Body of pancreas (tissue), 4 donors: ENCODE measurements at regions not wholly inside any gene's neighbourhood (a gene's known extent, or its start where the extent isn't known, plus 50 kb on each side); places are given as distances from the start of the nearest gene placed in this dataset.

Experiments used
- POLR2A ChIP-seq, 3 donors: fragments of 450-650 bp; IDR thresholded peaks; one replicate each; pipeline ENCODE4 v1.6.1; 2016; ENCODE audit warnings: antibody characterized with exemption in 3 of 3, mild to moderate bottlenecking in 2 of 3
- TF ChIP-seq, protein P1 (sequence below), 7 experiments: fragments of 450-650 bp in 4 of 7; fragments of 200-600 bp in 3 of 7; sonication (generic) in 3 of 7; IDR thresholded peaks; one replicate each; pipeline ENCODE4 v1.5.1; 2016 to 2019; ENCODE audit warnings: antibody characterized with exemption in 7 of 7

GRCh38 chr3:154568064-154568463 is 138.1 kb upstream of the GPR149 start:
- TF ChIP-seq, protein P1, sequence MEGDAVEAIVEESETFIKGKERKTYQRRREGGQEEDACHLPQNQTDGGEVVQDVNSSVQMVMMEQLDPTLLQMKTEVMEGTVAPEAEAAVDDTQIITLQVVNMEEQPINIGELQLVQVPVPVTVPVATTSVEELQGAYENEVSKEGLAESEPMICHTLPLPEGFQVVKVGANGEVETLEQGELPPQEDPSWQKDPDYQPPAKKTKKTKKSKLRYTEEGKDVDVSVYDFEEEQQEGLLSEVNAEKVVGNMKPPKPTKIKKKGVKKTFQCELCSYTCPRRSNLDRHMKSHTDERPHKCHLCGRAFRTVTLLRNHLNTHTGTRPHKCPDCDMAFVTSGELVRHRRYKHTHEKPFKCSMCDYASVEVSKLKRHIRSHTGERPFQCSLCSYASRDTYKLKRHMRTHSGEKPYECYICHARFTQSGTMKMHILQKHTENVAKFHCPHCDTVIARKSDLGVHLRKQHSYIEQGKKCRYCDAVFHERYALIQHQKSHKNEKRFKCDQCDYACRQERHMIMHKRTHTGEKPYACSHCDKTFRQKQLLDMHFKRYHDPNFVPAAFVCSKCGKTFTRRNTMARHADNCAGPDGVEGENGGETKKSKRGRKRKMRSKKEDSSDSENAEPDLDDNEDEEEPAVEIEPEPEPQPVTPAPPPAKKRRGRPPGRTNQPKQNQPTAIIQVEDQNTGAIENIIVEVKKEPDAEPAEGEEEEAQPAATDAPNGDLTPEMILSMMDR (IDR thresholded peaks at IDR 0.05): no peak
- no peak for TF ChIP-seq POLR2A (IDR thresholded peaks at IDR 0.05)
